Stomach (tissue), 8 donors: ENCODE measurements at regions not wholly inside any gene's neighbourhood (a gene's known extent, or its start where the extent isn't known, plus 50 kb on each side); places are given as distances from the start of the nearest gene placed in this dataset.

ENCODE experiments used
- DNase-seq, 2 donors: peaks; one replicate each; pipeline versions ENCODE4 v3.0.0 to v3.0.0-alpha.2; 2013 to 2019
- H3K27ac ChIP-seq, 5 donors: fragments of 200-600 bp in 4 of 5; sonication (generic) in 4 of 5; one replicate each; pipeline ENCODE4 v1.5.1; 2013 to 2019; ENCODE audit warnings: mild to moderate bottlenecking in 1 of 5, moderate library complexity in 1 of 5
- H3K27me3 ChIP-seq, 3 donors: fragments of 200-600 bp; sonication (generic); one replicate each; pipeline ENCODE4 v1.5.1; 2017 to 2019; ENCODE audit warnings: mixed run types in 1 of 3
- H3K36me3 ChIP-seq, 4 donors: fragments of 200-600 bp; sonication (generic); 1 replicate in 3 of 4; 2 replicates in 1 of 4; pipeline ENCODE4 v1.5.1; 2016 to 2019
- H3K4me1 ChIP-seq, 4 donors: fragments of 200-600 bp; sonication (generic); one replicate each; pipeline ENCODE4 v1.5.1; 2016 to 2019
- H3K4me3 ChIP-seq, 4 donors: fragments of 200-600 bp; sonication (generic) in 3 of 4; one replicate each; pipeline ENCODE4 v1.5.1; 2016 to 2019; ENCODE audit warnings: mild to moderate bottlenecking in 1 of 4
- H3K9me3 ChIP-seq, 4 donors: fragments of 200-600 bp; sonication (generic); one replicate each; pipeline ENCODE4 v1.5.1; 2016 to 2019
- CTCF ChIP-seq, 7 experiments: fragments of 450-650 bp in 4 of 7; fragments of 200-600 bp in 3 of 7; sonication (generic) in 3 of 7; IDR thresholded peaks; one replicate each; pipeline ENCODE4 v1.5.1; 2016 to 2019; ENCODE audit warnings: antibody characterized with exemption in 7 of 7, control low read depth in 2 of 7, mild to moderate bottlenecking in 1 of 7
- EP300 ChIP-seq: sonication (generic); formaldehyde crosslinking; IDR thresholded peaks from one replicate; pipeline ENCODE4 v1.6.1; 2017; ENCODE audit warnings: antibody characterized with exemption
- POLR2A ChIP-seq, 4 donors: fragments of 450-650 bp; IDR thresholded peaks; one replicate each; pipeline ENCODE4 v1.6.1; 2016; ENCODE audit warnings: antibody characterized with exemption in 4 of 4, control low read depth in 2 of 4, mild to moderate bottlenecking in 1 of 4, moderate library complexity in 1 of 4
- POLR2AphosphoS5 ChIP-seq, 3 donors: sonication (generic); formaldehyde crosslinking; IDR thresholded peaks; one replicate each; pipeline ENCODE4 v1.6.1; 2016; ENCODE audit warnings: antibody characterized with exemption in 3 of 3
- WGBS, 5 donors: extraction: QIAGEN DNeasy Blood & Tissue Kit in 3 of 5; methylation state at CpG; one replicate each; pipeline versions ENCODE4 v1.1.5 to v1.1.7; 2013 to 2018; 5-methylcytosine and 5-hydroxymethylcytosine counted together
- intact Hi-C: fragments of 100-400 bp; cut with DNase I; formaldehyde crosslinking; loops from one replicate; pipeline ENCODE4 v1.15.1; 2023; ENCODE audit warnings: low total_unique reads
- donor health status: healthy with polysubstance abuse.
- donor health status: Bipolar disorder and iron deficiency.
- donor health status: healthy.

GRCh38 chr15:79635897-79636561 is 203.9 kb downstream of the MINAR1 start:
- H3K27ac ChIP-seq = no peak overlapping the region
- WGBS, 5 donors = 67 to 88% (median 79%) methylated on average over 2 to 3 of the region's 3 CpGs
- no peak overlapping the region for H3K4me3 ChIP-seq
- DNase-seq = no peak
- peaks cover 0 to 9% (median 5%) of the 10 kb centered on the region in 4 donors for H3K4me1 ChIP-seq
- TF ChIP-seq POLR2AphosphoS5 (IDR thresholded peaks at IDR 0.05) (no peak), EP300 (no peak), POLR2A (IDR thresholded peaks at IDR 0.05) (no peak), CTCF (IDR thresholded peaks at IDR 0.05) (no peak)
- no peaks in the 10 kb centered on the region for H3K36me3 ChIP-seq
- intact Hi-C loops = no loop called here
- no peaks in the 10 kb centered on the region for H3K27me3 ChIP-seq
- H3K9me3 ChIP-seq = peaks cover 0 to 9% (median 4%) of the 10 kb centered on the region in 4 donors

- H3K4me1 ChIP-seq = peaks cover 0 to 9% (median 5%) of the 10 kb centered on the region in 4 donors
- whole genome bisulfite sequencing, 5 donors = 18 to 55% (median 30%) methylated on average over 3 of the region's 3 CpGs
These were observed 208.1 kb downstream of the MINAR1 start for GRCh38 chr15:79640206-79640605.

GRCh38 chr15:79641841-79642240 is 209.7 kb downstream of the MINAR1 start:
- no peak for DNase-seq

More at GRCh38 chr15:79640206-79640605, 208.1 kb downstream of the MINAR1 start:
- intact Hi-C loops = no loop called here
- H3K4me3 ChIP-seq = no peak overlapping the region
- H3K36me3 ChIP-seq = no peaks in the 10 kb centered on the region
- H3K9me3 ChIP-seq = peaks cover 0 to 6% (median 0%) of the 10 kb centered on the region in 4 donors
- H3K27ac ChIP-seq = peak overlapping the region in 3 of 5 donors; percentile 24 to 66 (median 49)
- H3K27me3 ChIP-seq = no peaks in the 10 kb centered on the region
- peak; percentile 18 to 83 for DNase-seq
- TF ChIP-seq CTCF (IDR thresholded peaks at IDR 0.05) = no peak
- TF ChIP-seq POLR2A (IDR thresholded peaks at IDR 0.05) = no peak
- peak in 2 of 3 donors; percentile 47 to 75 for TF ChIP-seq POLR2AphosphoS5 (IDR thresholded peaks at IDR 0.05)
- no peak for TF ChIP-seq EP300

DNA sequence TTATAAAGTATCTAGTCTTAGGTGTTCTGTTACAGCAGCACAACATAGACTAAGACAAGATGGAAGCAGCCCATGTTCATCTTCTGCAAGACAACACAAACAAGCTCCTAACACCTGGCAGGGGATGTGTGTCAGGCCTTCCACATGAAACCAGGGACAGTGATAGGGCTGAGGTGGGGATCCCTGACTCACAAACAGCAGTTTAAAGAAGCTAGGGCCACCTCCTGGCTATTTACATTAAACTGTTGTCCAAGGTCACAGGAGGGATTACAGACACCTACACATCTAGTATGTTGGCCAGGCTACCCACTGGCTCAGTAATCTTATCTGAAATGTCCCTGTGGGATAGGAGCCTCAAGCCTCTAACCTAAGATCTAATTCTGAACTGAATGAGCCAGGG is 211.3 kb downstream of the MINAR1 start:
- no peak overlapping the region for H3K27ac ChIP-seq
- H3K27me3 ChIP-seq = no peaks in the 10 kb centered on the region
- H3K4me1 ChIP-seq = peaks cover 0 to 9% (median 5%) of the 10 kb centered on the region in 4 donors
- no peak overlapping the region for H3K4me3 ChIP-seq
- peaks cover 0 to 12% (median 3%) of the 10 kb centered on the region in 4 donors for H3K9me3 ChIP-seq
- TF ChIP-seq EP300 = no peak
- TF ChIP-seq CTCF (IDR thresholded peaks at IDR 0.05) = no peak
- TF ChIP-seq POLR2A (IDR thresholded peaks at IDR 0.05) = no peak
- TF ChIP-seq POLR2AphosphoS5 (IDR thresholded peaks at IDR 0.05) = no peak
- H3K36me3 ChIP-seq = no peaks in the 10 kb centered on the region
- no peak for DNase-seq
- intact Hi-C loops = no loop called here

More at GRCh38 chr15:79641841-79642240, 209.7 kb downstream of the MINAR1 start:
- Histone ChIP-seq H3K27ac (no peak overlapping the region), H3K4me1 (peaks cover 0 to 9% (median 5%) of the 10 kb centered on the region in 4 donors), H3K9me3 (peaks cover 0 to 12% (median 3%) of the 10 kb centered on the region in 4 donors), H3K27me3 (no peaks in the 10 kb centered on the region), H3K36me3 (no peaks in the 10 kb centered on the region), H3K4me3 (no peak overlapping the region)
- intact Hi-C loops = no loop called here
- TF ChIP-seq CTCF (IDR thresholded peaks at IDR 0.05) (no peak), EP300 (no peak), POLR2AphosphoS5 (IDR thresholded peaks at IDR 0.05) (no peak), POLR2A (IDR thresholded peaks at IDR 0.05) (no peak)
